ENCODE measurements at regions not wholly inside any gene's neighbourhood (a gene's known extent, or its start where the extent isn't known, plus 50 kb on each side); places are given as distances from the start of the nearest gene placed in this dataset.
"Not testable (repeated sequence)": the region's sequence is repeated elsewhere in the genome, so short reads cannot be mapped to it uniquely, and the experiment has no call there.

- no peak for DNase-seq (ENCODE audit: low read depth in 2 of 2)
These were observed 1361.3 kb downstream of the UQCRFS1 start for GRCh38 chr19:27851543-27852060.

- DNase-seq (ENCODE audit: low read depth in 2 of 2), result no peak
These were observed 1361.9 kb downstream of the UQCRFS1 start for GRCh38 chr19:27851002-27851481.

DNA sequence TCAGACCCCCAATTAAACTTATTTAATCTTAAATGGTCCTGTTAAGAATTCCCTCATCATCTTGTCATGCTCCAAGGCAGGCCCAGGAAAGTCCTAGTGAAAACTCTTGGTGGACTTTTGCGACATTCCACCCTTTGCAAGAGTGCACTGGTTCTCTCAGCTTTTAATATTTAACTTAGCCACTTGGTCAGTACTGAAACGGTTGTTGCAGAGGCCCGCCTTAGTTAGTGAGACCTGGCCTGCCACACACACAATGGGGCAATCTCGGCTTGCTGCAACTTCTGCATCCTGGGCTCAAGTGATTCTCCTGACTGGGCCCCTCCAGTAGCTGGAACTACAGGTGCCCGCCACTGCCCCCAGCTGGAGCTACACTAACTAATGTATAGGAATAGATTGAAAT lies 1366.0 kb downstream of the UQCRFS1 start:
- DNase-seq (ENCODE audit: low read depth in 2 of 2), result no peak

- no peak for DNase-seq (ENCODE audit: low read depth in 2 of 2)
These were observed 1368.7 kb downstream of the UQCRFS1 start for GRCh38 chr19:27844261-27844660.

- no peak for DNase-seq (ENCODE audit: low read depth in 2 of 2)
These were observed 1369.1 kb downstream of the UQCRFS1 start for GRCh38 chr19:27843861-27844260.

GRCh38 chr19:27833031-27833430 lies 1379.9 kb downstream of the UQCRFS1 start:
- DNase-seq (ENCODE audit: low read depth in 2 of 2), result no peak

DNA sequence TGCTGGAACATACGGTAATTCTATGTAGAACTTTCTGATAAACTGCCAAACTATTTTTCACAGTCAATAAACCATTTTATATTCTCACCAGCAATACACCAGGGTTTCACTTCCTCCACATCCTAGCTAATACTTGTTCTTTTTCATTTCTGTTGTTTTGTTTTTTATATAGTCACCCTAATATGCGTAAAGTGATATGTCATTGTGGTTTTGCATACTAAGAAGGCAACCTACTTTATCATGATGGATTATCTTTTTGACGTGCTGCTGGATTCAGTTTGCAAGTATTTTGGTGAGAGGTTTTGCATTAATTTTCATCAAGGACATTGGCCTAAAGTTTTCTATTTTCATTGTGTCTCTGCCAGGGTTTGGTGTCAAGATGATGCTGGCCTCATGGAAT lies 1384.1 kb downstream of the UQCRFS1 start:
- no peak for DNase-seq (ENCODE audit: low read depth in 2 of 2)

DNA sequence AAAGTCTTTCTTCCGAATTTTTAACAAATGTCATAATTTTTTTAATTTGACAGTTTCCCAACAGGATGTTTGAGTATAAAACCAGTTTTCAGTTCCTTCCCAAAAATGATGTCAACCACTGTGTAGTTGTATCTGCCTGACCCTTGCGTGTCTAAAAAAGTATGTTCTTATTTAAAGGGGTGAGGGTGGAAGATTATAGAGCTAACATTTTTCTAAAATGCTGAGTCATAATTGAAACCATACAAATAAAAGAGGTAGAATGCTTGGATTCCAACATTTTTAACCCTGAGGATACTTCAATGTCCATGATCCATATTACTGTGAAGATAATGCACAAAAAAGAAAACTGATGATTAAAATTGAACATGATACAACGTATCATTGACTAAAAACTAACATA lies 1388.8 kb downstream of the UQCRFS1 start:
- DNase-seq (ENCODE audit: low read depth in 2 of 2), result no peak

DNA sequence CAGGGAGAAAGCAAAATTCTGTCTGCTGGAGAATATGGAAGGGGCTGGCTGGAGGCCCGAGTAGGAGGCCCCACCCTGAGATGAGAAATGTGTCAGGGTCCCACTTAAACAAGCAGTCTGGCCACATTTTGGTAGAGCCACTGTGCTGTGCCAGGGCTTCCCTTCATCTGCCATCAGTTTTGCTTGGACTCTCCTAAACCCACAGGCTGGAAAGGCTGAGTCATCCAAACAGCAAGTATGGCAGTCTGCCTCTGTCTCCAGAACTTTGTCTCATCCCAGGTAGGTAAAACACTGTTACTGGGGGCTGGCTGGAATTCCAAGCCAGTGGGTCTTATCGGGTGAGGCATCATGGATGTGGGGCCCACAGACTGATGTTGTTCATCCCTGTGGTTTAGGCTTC lies 1390.6 kb downstream of the UQCRFS1 start:
- no peak for DNase-seq (ENCODE audit: low read depth in 2 of 2)

DNA sequence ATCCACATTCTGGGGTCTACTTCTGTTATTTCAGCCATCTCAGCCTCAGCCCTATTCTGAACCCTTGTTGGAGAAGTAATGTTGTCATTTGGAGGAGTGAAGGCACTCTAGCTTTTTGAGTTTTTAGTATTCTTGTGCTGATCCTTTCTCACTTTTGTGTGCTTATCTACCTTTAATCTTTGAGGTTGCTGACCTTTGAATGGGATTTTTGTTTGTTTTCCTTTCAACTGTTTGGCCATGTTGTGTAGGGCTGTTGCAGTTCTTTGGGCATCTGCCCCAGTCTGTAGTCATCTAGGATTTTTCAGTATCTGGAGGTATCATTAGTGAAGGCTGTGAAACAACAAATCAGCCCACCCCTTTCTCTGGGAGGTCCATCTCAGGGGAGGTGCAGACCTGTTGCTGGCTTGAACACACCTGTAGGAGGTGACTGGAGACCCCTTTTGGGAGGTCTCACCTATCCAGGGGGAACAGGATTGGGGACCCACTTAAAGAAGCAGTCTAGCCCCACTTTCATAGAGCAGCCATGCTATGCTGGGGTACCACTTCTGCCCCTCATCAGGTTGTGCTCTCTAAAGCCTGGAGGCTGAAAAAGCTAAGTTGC lies 1391.4 kb downstream of the UQCRFS1 start:
- no peak for DNase-seq (ENCODE audit: low read depth in 2 of 2)

GRCh38 chr19:27815985-27816384 lies 1397.0 kb downstream of the UQCRFS1 start:
- DNase-seq (ENCODE audit: low read depth in 2 of 2), result no peak

- DNase-seq (ENCODE audit: low read depth in 2 of 2), result not testable (repeated sequence)
These were observed 1398.1 kb downstream of the UQCRFS1 start for GRCh38 chr19:27814834-27815233.

DNA sequence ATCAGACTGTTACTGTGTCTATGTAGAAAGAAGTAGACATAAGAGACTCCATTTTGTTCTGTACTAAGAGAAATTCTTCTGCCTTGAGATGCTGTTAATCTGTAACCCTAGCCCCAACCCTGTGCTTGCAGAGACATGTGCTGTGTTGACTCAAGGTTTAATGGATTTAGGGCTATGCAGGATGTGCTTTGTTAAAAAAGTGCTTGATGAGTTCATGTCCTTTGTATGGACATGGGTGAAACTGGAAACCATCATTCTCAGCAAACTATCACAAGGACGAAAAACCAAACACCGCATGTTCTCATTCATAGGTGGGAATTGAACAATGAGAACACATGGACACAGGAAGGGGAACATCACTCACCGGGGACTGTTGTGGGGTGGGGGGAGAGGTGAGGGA lies 1398.7 kb downstream of the UQCRFS1 start:
- DNase-seq (ENCODE audit: low read depth in 2 of 2), result not testable (repeated sequence)

DNA sequence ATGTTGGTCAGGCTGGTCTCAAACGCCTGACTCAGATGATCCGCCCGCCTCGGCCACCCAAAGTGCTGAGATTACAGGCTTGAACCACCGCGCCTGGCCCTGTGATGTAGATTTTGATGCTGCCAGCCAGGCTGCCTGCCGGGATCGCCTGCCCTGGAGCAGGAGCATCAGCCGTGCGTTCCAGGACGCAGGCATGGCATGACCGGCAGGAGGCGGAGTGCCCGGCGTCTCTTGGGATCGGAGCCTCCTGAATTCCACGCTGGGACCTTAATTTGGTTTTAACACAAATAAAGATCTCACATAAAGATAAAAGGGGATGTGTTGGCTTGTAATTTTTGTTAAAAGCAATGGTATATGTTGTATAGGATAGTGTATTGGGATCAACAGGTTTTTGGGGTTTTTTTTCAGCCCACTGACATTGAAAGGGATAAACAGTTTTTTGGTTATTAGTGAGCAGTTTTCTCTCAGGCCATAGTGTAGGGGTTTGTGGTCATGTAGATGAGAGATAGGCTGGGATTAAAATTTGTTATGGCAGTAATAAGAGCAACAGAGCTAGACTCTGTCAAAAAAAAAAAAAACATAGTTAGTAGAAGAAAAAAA lies 1406.4 kb downstream of the UQCRFS1 start:
- DNase-seq (ENCODE audit: low read depth in 2 of 2), result no peak

DNA sequence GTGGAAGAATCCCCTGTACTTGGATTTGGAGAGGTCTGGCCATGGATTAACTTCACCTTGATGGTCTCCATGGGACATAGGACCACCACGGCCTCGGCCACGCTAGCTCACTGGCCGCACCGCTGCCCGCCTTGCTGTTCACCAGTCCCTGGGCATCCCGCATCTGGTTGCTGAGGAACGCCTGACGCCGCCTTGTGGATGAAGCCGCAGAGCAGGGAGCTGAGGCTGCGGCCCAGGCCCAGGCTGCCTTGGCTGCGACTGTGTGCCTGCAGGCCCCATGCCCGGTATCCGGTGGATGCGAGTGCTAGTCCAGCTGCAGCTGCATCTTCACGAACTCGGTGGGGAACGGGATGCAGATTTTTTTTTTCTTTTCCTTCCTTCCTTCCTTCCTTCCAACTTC lies 1407.1 kb downstream of the UQCRFS1 start:
- no peak for DNase-seq (ENCODE audit: low read depth in 2 of 2)

GRCh38 chr19:27802293-27802692 lies 1410.7 kb downstream of the UQCRFS1 start:
- not testable (repeated sequence) for DNase-seq (ENCODE audit: low read depth in 2 of 2)

DNA sequence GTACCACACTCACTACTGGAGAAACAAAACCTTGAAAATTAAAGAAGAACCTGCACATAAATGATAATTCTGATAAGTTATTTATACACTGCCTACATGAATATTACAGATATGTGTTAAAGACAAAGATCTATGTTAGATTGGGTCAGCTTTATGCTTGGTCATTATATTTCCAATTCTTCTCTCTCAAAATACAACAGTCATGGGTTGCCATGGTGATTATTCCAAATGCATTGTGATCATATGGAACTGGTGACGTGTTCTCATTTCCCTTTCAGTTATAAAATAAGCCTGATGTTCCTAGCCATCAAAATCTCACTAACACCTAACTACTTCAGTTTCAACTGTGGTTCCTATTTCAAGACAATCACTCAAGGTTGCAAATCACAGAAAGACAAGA lies 1416.4 kb downstream of the UQCRFS1 start:
- DNase-seq (ENCODE audit: low read depth in 2 of 2), result no peak

DNA sequence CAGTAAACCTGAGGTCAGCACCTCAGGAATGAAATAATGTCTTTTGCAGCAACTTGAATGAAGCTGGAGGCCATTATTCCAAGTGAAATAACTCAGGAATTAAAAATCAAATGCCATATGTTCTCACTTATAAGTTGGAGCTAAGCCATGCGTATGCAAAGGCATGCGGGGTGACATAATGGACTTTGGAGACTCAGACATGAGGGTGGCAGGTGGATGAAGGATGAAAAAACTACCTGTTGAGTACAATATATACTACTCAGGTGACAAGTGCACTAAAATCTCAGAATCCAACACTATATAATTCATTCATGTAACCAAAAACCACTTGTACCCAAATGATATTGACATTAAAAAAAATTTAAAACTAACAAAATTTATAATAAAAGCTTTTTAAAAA lies 1416.9 kb downstream of the UQCRFS1 start:
- DNase-seq (ENCODE audit: low read depth in 2 of 2), result no peak

- DNase-seq (ENCODE audit: low read depth in 2 of 2), result no peak
These were observed 1417.6 kb downstream of the UQCRFS1 start for GRCh38 chr19:27795369-27795768.

- no peak for DNase-seq (ENCODE audit: low read depth in 2 of 2)
These were observed 1418.4 kb downstream of the UQCRFS1 start for GRCh38 chr19:27794494-27795042.

- DNase-seq (ENCODE audit: low read depth in 2 of 2), result peak; percentile 82 to 83
These were observed 1419.1 kb downstream of the UQCRFS1 start for GRCh38 chr19:27793644-27794493.

GRCh38 chr19:27793128-27793643 lies 1419.8 kb downstream of the UQCRFS1 start:
- peak; percentile 49 to 61 for DNase-seq (ENCODE audit: low read depth in 2 of 2)

Data from stimulated activated CD4-positive, alpha-beta T cell treated with anti-CD3 and anti-CD28 coated beads, Interleukin-1b, Interleukin-23, amount 100 ng/mL, for 4 hours (primary cell).